ENCODE measurements at regions not wholly inside any gene's neighbourhood (a gene's known extent, or its start where the extent isn't known, plus 50 kb on each side); places are given as distances from the start of the nearest gene placed in this dataset.

DNA sequence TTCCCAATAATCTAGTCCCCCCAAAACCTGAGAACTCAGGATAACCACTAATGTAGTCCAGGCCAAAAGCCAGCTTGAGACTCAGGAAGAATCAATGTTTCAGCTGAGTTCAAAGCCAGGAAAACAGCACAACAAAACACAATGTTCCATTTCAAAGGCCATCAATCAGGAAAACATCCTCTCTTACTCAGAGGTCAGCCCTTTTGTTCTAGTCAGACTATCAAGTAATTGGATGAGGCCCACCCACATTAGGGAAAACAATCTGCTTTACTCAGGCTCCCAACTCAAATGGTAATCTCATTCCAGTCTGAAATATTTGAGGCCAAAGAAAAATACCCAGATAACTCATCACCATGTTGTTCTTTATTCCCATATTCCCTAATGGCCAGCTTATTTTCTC is 152.2 kb downstream of the SDHAF3 start:
- Histone ChIP-seq H3K18ac (ENCODE audit: insufficient read length, low read depth, low read length) (no peak overlapping the region), H4K5ac (ENCODE audit: insufficient read length, low read depth, low read length) (no peak overlapping the region), H3T11ph (ENCODE audit: low read length) (no peak overlapping the region), H3K56ac (ENCODE audit: insufficient read length, low read depth, low read length) (no peak overlapping the region), H3K9me3 (ENCODE audit: control insufficient read depth, low read depth, low read length) (no peaks in the 10 kb centered on the region), H3K27me3 (ENCODE audit: insufficient read depth, low read length) (no peaks in the 10 kb centered on the region), H2BK5ac (ENCODE audit: insufficient read length, low read length) (no peak overlapping the region), H3K27ac (ENCODE audit: insufficient read length, low read depth, low read length) (no peak overlapping the region), H3K79me1 (ENCODE audit: insufficient read depth, low read depth, low read length, poor library complexity, severe bottlenecking) (no peaks in the 10 kb centered on the region), H3K4me1 (ENCODE audit: insufficient read depth, low read length) (peaks cover 3% of the 10 kb centered on the region; the same call in 1 of the 2 replicates), H2AK5ac (ENCODE audit: insufficient read length, low read length) (no peak overlapping the region), H3K9ac (ENCODE audit: extremely low read depth, insufficient read length, low read length) (no peak overlapping the region), H3K4ac (ENCODE audit: low read depth, low read length) (no peak overlapping the region), H3K4me2 (ENCODE audit: insufficient read depth, insufficient read length, low read length) (no peak overlapping the region), H3K23ac (ENCODE audit: insufficient read length, low read depth, low read length) (no peak overlapping the region), H3K23me2 (ENCODE audit: insufficient read length, low read depth, low read length, poor library complexity, severe bottlenecking) (no peaks in the 10 kb centered on the region), H4K20me1 (ENCODE audit: control insufficient read depth, insufficient read depth, insufficient read length) (no peaks in the 10 kb centered on the region), H3K79me2 (ENCODE audit: insufficient read depth, low read length) (no peaks in the 10 kb centered on the region), H4K91ac (ENCODE audit: insufficient read length, low read depth, low read length) (no peak overlapping the region), H2BK20ac (ENCODE audit: low read depth, low read length, poor library complexity, severe bottlenecking) (no peak overlapping the region), H4K8ac (replicated peaks; ENCODE audit: insufficient read length, low read depth, low read length) (no peak overlapping the region), H2BK12ac (ENCODE audit: insufficient read length, low read depth, low read length) (no peak overlapping the region), H2AFZ (ENCODE audit: low read length) (no peak overlapping the region), H2BK15ac (ENCODE audit: low read depth, low read length) (no peak overlapping the region), H3K14ac (ENCODE audit: insufficient read depth, low read length) (no peak overlapping the region), H2BK120ac (ENCODE audit: low read depth, low read length, poor library complexity, severe bottlenecking) (no peak overlapping the region)
- Mint-ChIP-seq H3K27me3 (ENCODE audit: low read depth) (no peaks in the 10 kb centered on the region), H3K27ac (peak overlapping the region in 1 of 3 experiments; percentile 80; a peak in 1 of 7 replicates), H3K4me3 (no peak overlapping the region), H3K4me1 (peaks cover 12 to 22% of the 10 kb centered on the region in 2 experiments), H3K9me3 (no peaks in the 10 kb centered on the region; a peak in 1 of 5 replicates), H3K36me3 (ENCODE audit: insufficient read depth in 1 of 3, low read depth in 3 of 3) (no peaks in the 10 kb centered on the region)
- no peak for DNase-seq
- TF ChIP-seq, protein P1, sequence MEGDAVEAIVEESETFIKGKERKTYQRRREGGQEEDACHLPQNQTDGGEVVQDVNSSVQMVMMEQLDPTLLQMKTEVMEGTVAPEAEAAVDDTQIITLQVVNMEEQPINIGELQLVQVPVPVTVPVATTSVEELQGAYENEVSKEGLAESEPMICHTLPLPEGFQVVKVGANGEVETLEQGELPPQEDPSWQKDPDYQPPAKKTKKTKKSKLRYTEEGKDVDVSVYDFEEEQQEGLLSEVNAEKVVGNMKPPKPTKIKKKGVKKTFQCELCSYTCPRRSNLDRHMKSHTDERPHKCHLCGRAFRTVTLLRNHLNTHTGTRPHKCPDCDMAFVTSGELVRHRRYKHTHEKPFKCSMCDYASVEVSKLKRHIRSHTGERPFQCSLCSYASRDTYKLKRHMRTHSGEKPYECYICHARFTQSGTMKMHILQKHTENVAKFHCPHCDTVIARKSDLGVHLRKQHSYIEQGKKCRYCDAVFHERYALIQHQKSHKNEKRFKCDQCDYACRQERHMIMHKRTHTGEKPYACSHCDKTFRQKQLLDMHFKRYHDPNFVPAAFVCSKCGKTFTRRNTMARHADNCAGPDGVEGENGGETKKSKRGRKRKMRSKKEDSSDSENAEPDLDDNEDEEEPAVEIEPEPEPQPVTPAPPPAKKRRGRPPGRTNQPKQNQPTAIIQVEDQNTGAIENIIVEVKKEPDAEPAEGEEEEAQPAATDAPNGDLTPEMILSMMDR (conservative IDR thresholded peaks at IDR 0.05) = no peak
